Middle frontal gyrus (tissue), 1 donor: ENCODE measurements at regions not wholly inside any gene's neighbourhood (a gene's known extent, or its start where the extent isn't known, plus 50 kb on each side); places are given as distances from the start of the nearest gene placed in this dataset.

Experiments
- DNase-seq: peaks from one replicate; pipeline ENCODE4 v3.0.0-alpha.2; 2015; ENCODE audit warnings: low spot score; ENCODE audit errors: extremely low spot score

GRCh38 chr2:106978647-106979046, 92.7 kb upstream of the ST6GAL2 start:
- no peak for DNase-seq

DNA sequence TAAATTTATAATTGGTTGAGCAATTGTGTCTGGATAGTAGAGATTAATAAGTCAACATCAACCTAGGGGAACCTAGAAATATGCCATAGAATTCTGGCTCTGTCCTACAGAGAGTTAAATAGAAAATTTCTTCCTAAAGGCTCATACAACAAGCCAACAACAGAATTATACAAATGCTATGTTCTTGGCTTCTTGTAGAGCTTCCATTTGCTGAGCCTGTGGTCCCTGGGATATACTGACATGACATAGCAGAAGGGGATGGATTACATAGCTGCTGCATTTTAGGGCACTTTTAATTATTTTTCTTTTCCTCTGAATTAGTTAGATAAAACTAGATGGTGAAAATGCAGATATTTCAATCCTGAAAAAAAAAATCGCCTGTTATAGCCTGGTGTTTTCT, 95.5 kb upstream of the ST6GAL2 start:
- no peak for DNase-seq

DNA sequence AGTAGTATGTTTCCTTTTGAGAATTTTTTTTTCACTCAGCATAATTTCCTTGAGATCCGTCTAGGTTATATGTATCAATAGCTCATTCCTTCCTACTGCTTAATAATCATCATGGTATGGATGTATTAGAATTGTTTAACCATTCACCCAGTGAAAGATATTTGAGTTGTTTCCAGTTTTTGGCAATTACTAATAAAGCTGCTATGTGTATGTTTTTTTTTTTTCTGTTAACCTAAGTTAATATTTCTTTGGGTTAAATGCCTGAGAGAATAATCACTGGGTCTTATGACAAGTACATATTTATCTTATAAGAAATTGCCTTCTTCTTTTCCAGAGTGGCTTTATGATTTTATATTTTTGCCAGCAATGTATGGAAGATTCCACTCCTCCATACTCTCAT, 96.4 kb upstream of the ST6GAL2 start:
- no peak for DNase-seq

- DNase-seq: no peak
Observed at GRCh38 chr2:106983305-106983704, 97.3 kb upstream of the ST6GAL2 start.

GRCh38 chr2:106988361-106988760, 102.4 kb upstream of the ST6GAL2 start:
- no peak for DNase-seq

DNA sequence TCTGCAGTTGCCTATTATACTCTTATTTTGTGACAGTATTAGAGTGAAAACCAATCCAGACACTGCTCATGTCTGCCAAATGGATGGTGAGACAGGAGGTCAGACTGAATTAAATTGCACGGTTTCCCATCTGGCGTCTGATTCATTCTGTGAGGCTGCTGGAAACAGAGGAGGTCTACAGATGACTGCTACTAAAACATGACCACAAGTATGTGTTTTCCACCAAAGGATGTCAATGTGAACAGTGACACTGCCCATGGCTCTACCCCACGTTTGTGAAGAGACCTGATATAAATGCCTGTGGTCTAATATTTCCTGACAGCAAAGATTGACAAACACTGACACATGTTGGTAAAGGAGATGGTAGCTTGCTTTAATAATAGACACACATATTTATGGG, 104.3 kb upstream of the ST6GAL2 start:
- DNase-seq: no peak

GRCh38 chr2:106991866-106992265, 105.9 kb upstream of the ST6GAL2 start:
- no peak for DNase-seq

DNA sequence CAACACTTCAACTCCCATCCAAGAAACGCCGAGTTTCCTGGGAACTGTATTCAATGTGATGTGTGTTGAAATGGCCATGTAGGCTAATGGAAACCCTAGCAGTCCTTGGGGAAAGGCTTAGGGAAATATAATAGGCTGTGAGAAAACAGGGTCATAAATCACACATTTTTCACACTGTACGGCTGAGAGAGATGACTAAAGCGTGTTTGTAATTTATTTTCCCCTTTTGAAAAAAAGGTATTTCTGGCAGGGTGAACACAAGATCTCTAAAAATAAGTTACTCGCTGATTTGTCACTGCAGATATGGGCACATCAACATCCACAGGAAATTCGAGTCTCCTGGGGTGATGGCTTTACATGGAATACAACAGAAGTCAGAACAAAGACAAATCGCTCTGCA, 109.6 kb upstream of the ST6GAL2 start:
- DNase-seq: no peak

DNA sequence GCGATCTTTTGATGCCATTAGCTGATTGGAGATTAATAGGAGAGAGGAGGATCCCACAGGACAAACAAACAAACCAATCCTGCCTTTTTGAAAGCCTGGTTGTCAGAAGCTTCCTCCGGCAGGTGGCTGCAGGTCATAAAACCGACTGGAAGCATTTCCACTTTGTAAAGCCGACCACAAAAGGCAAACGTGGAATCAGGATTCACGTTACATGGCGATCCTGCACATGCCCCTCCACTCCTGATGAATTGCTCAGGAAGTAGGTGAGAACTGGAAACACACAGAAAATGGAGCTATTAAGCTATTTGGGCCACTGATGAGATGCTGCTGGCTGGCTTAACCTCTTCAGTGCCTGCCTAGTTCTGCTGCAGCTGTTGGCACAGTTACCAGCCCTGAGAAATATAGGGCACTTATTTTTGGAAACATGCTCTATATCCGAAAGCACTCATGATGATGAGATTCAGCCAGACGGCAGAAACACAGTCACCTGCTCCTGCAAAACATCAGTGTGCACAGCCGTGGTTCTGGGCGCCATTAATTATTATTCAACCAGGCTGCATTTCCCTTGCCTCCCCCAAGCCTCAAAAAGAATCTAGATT, 110.3 kb upstream of the ST6GAL2 start:
- no peak for DNase-seq

DNA sequence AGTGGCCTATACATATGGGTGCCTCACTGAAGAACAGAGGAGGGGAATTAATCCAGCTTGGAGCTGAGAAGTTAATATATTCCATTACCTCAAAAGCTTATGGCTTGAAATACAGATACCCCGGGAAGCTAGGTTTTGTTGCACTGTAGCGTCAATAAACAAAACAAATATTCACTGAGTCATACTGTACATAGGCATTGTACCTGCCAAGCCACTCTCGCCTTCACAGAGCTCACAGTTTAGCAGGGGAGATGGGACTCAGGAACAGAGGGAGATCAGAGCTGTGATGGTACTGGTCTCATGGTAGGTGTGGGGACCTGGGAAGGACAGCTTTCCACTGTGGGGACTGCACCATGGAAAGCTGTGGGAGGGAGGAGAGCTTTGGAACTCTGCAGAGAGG, 111.2 kb upstream of the ST6GAL2 start:
- DNase-seq: no peak

DNA sequence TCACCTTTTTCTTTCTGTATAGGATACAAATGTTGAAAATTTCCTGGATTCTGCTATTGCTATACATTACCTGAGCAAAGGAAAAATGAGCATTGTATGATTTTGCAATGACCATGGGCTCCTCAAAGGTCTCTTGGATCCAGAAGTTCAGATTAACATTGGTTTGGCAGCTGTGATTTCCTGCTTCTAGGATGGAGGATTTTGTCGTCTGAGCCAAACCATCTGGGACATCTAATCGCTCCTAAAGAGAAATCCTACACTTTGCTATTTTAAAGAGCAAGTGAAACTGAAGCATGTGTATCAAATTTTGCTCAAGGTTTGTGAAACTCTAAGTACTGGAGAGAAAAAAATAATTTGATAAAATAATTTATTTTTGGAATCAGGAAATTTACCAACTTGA, 115.1 kb upstream of the ST6GAL2 start:
- no peak for DNase-seq

- no peak for DNase-seq
Observed at GRCh38 chr2:107001551-107001950, 115.6 kb upstream of the ST6GAL2 start.

DNA sequence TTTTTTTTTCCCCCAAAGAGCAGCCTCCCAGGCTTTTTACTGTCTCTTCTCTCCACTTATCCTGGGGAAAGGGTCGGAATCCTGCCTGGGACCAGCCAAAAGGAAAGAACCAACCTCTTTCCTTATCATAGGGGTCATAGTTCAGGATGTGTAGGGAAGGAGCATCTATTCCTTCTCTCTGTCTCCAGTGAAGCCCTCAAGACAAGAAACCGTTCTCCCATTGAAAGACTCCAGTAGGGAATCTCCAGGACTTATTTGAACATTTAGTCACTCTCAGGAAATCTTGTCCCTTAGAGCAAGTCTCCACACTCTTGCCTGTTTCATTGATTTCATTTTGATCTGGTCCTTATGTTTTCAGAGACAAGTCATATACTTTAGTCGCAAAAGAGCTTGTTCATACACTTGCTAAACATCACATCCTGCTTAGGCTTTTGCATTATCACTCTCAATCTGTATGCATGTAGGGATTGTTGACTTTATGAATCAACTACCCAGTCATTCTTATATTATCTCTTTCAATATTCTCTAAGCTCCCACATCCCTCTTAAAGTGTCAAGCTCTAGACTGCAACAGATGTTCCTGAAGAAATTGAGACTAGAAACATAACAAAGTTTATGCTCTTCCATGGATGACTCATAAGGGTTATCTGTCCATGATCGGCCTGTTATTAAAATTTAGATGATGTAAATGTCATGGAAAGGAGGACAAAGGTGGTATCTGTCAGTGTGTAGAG, 116.2 kb upstream of the ST6GAL2 start:
- DNase-seq: no peak

DNA sequence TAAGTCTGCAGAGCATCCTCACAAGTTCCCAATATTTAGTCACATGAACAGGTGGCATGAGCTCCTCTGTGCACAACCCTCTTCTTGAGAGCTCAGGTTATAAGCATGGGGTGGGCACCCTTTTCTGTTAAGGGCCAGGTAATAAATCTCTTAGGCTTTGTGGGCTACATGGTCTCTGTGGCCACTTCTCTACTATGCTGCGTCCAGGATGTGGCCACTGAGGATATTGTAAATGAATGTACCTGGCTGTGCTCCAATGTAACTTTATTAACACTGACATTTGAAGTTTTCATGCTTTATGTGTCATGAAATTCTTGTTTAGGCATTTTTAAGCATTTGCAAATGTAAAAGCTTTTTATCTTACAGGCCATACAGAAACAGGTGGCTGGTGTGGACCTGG, 116.8 kb upstream of the ST6GAL2 start:
- DNase-seq: no peak

- DNase-seq: no peak
Observed at GRCh38 chr2:107005853-107006252, 119.9 kb upstream of the ST6GAL2 start.

GRCh38 chr2:107006836-107007235, 120.9 kb upstream of the ST6GAL2 start:
- no peak for DNase-seq

DNA sequence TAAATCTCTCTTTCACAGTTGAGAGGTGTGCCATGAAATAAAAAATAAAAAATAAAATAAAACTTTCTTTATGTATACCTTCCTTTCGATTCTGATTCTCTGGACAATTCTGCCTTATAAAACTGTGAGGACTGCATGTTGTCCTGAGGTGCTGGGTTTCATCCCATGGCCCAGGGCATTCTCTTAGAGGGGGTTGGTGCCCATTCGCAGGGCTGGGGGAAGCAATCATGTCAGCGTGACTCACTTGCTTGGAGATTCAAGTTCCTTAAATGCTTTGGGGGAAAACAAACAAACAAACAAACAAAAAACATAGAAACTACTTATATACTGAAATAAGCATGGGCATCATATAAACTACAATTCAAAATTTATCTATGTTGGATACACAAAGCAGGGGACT, 122.0 kb upstream of the ST6GAL2 start:
- no peak for DNase-seq

- DNase-seq: no peak
Observed at GRCh38 chr2:107008843-107009242, 122.9 kb upstream of the ST6GAL2 start.

DNA sequence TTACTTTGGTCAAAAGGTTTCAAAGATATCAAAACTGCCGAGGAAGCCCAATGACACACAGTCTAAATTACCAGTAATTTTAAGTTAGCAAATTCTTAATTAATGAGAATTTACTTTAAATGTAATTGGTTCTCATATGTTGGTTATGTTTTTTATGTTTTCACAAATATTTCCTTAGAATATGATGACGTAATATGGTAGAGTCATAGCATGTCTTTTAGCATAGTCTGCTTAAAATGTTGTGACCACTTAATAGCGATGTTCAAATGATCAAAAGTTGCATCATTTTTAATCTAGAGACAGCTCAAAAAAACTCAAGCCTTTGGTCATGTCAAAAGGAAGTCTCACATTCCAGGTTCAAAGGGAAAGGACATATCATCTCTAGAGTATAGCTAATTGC, 123.3 kb upstream of the ST6GAL2 start:
- DNase-seq: no peak

DNA sequence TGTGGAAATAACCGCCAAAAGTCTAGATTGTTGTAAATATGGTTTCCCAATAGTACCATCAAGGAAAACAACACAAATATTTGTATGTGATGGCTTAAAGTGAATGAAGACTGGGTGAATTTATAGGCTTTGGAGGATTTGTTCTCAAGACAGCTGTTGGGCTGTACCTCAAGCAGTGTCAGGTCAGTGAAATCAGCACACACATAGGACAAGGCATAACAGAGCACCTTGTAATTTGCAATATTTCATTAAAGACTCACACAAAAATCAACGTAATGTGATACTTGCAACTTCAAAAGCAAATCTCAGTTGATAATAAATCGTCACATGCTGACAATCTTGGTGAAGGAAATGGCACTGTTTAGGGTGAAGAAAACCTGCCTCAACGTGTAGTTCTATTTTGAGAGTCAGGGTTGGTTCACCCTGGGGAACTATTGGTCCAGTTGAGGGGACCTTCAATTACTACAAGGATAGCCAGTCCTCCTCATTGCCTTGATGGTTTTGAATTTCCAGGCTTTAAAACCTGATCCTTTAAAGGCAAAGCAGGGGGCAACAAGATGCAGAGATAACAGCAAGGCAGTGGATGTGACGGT, 126.8 kb upstream of the ST6GAL2 start:
- DNase-seq: no peak

GRCh38 chr2:107013884-107014283, 127.9 kb upstream of the ST6GAL2 start:
- no peak for DNase-seq

- no peak for DNase-seq
Observed at GRCh38 chr2:107018366-107018765, 132.4 kb upstream of the ST6GAL2 start.

- DNase-seq: no peak
Observed at GRCh38 chr2:107020392-107020791, 134.4 kb upstream of the ST6GAL2 start.
